NB4 (cell line): ENCODE measurements at regions not wholly inside any gene's neighbourhood (a gene's known extent, or its start where the extent isn't known, plus 50 kb on each side); places are given as distances from the start of the nearest gene placed in this dataset.

Experiments
- CTCF ChIP-seq: IDR thresholded peaks from one replicate; pipeline ENCODE4 v1.5.1; 2012; ENCODE audit warnings: low read depth, low read length
- POLR2A ChIP-seq: IDR thresholded peaks from 2 replicates; pipeline ENCODE4 v1.6.1; 2011; ENCODE audit warnings: mild to moderate bottlenecking; ENCODE audit not compliant: insufficient read length; ENCODE audit errors: extremely low read depth
- TF ChIP-seq, protein P1 (sequence below): IDR thresholded peaks from 2 replicates; pipeline ENCODE4 v1.6.1; 2011; ENCODE audit warnings: low read depth, low read length

DNA sequence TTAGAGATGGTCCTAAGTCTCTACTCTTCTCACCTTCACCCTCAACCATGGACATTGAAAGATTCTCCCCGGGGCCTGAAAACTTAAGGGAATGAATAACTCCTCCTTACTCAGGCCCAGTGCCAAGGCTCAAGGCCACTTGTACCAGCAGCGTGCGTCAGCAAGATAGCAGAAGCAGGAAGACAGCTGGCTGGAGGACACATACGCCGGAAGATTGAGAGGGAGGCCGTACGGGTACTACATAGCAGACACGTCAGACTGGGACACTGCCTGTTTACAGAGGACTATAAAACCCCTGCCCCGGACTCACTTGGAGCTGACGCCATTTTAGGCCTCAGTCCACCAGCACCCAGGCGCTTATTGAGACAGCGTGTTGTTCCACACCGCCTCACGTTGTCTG is 75.8 kb upstream of the MED13 start:
- no peak for TF ChIP-seq CTCF
- TF ChIP-seq POLR2A = no peak
- TF ChIP-seq, protein P1, sequence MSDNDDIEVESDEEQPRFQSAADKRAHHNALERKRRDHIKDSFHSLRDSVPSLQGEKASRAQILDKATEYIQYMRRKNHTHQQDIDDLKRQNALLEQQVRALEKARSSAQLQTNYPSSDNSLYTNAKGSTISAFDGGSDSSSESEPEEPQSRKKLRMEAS = no peak
